ENCODE measurements at regions not wholly inside any gene's neighbourhood (a gene's known extent, or its start where the extent isn't known, plus 50 kb on each side); places are given as distances from the start of the nearest gene placed in this dataset.

- no peaks in the 10 kb centered on the region for H3F3A ChIP-seq (replicated peaks; ENCODE audit: insufficient read depth)
- POLR2A ChIA-PET = no interaction called here
- TF ChIP-seq REST (IDR thresholded peaks at IDR 0.05; ENCODE audit: low read depth, low read length) (no peak), RFX5 (IDR thresholded peaks at IDR 0.05; ENCODE audit: low read length) (no peak), GATA2 (CRISPR knock-in tag; IDR thresholded peaks at IDR 0.05) (no peak), CHD2 (IDR thresholded peaks at IDR 0.05; ENCODE audit: low read length, partially characterized antibody) (no peak)
- H3K4me3 ChIP-seq (ENCODE audit: low read depth in 2 of 2, low read length in 1 of 2) = no peak overlapping the region
- no peaks in the 10 kb centered on the region for H3K27me3 ChIP-seq (ENCODE audit: insufficient read depth)
- CTCF ChIA-PET = no interaction called here
- no peak overlapping the region for H3K4me2 ChIP-seq
- H3K9ac ChIP-seq = no peak overlapping the region
- no peaks in the 10 kb centered on the region for H3K4me1 ChIP-seq (ENCODE audit: control insufficient read depth in 1 of 2, insufficient read depth in 2 of 2, low read depth in 1 of 2, low read length in 1 of 2)
- H3K9me2 ChIP-seq = no peaks in the 10 kb centered on the region
- no peak overlapping the region for H2AFZ ChIP-seq (ENCODE audit: low read depth)
- H3K9me3 ChIP-seq = no peaks in the 10 kb centered on the region
- no peak overlapping the region for H3K27ac ChIP-seq (ENCODE audit: low read depth in 2 of 2, low read length in 1 of 2)
- H3K79me2 ChIP-seq (ENCODE audit: insufficient read depth) = no peaks in the 10 kb centered on the region
- H4K20me1 ChIP-seq (ENCODE audit: insufficient read depth) = no peaks in the 10 kb centered on the region
- H3K36me3 ChIP-seq (replicated peaks in 1 of 2; ENCODE audit: control insufficient read depth in 1 of 2, insufficient read depth in 2 of 2, low read length in 1 of 2) = no peaks in the 10 kb centered on the region
- 4% methylated on average over 5 of the region's 5 CpGs for WGBS (ENCODE audit: low lambda C conversion rate)
- no peak for DNase-seq
These were observed 1034.3 kb upstream of the POU3F3 start for GRCh38 chr2:103819599-103819998.

GRCh38 chr2:103823847-103824246, 1030.1 kb upstream of the POU3F3 start:
- no peak overlapping the region for H3K4me2 ChIP-seq
- POLR2A ChIA-PET = no interaction called here

More at GRCh38 chr2:103823847-103824246, 1030.1 kb upstream of the POU3F3 start:
- H3K4me3 ChIP-seq (ENCODE audit: low read depth in 2 of 2, low read length in 1 of 2) = no peak overlapping the region
- CTCF ChIA-PET = no interaction called here
- TF ChIP-seq REST (IDR thresholded peaks at IDR 0.05; ENCODE audit: low read depth, low read length) (no peak), POLR2AphosphoS5 (IDR thresholded peaks at IDR 0.05; ENCODE audit: low read depth, low read length) (no peak), GATA2 (CRISPR knock-in tag; IDR thresholded peaks at IDR 0.05) (no peak), TCF12 (IDR thresholded peaks at IDR 0.05) (no peak), EZH2phosphoT487 (IDR thresholded peaks at IDR 0.05; ENCODE audit: borderline replicate concordance, low read depth) (no peak), SIN3A (IDR thresholded peaks at IDR 0.05; ENCODE audit: borderline replicate concordance, low read depth, low read length) (no peak)
- TF ChIP-seq, protein P1, sequence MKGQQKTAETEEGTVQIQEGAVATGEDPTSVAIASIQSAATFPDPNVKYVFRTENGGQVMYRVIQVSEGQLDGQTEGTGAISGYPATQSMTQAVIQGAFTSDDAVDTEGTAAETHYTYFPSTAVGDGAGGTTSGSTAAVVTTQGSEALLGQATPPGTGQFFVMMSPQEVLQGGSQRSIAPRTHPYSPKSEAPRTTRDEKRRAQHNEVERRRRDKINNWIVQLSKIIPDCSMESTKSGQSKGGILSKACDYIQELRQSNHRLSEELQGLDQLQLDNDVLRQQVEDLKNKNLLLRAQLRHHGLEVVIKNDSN (IDR thresholded peaks at IDR 0.05; ENCODE audit: borderline replicate concordance, low read depth) = no peak
- H2AFZ ChIP-seq (ENCODE audit: low read depth) = no peak overlapping the region
- WGBS (ENCODE audit: low lambda C conversion rate) = 7% methylated on average over 1 of the region's 1 CpG
- H3F3A ChIP-seq (replicated peaks; ENCODE audit: insufficient read depth) = no peaks in the 10 kb centered on the region
- no peaks in the 10 kb centered on the region for H3K9me2 ChIP-seq
- no peaks in the 10 kb centered on the region for H3K4me1 ChIP-seq (ENCODE audit: control insufficient read depth in 1 of 2, insufficient read depth in 2 of 2, low read depth in 1 of 2, low read length in 1 of 2)
- DNase-seq = no peak
- H3K9ac ChIP-seq = no peak overlapping the region
- no peaks in the 10 kb centered on the region for H3K27me3 ChIP-seq (ENCODE audit: insufficient read depth)
- H3K36me3 ChIP-seq (replicated peaks in 1 of 2; ENCODE audit: control insufficient read depth in 1 of 2, insufficient read depth in 2 of 2, low read length in 1 of 2) = no peaks in the 10 kb centered on the region
- no peak overlapping the region for H3K27ac ChIP-seq (ENCODE audit: low read depth in 2 of 2, low read length in 1 of 2)
- H3K9me3 ChIP-seq = no peaks in the 10 kb centered on the region
- no peaks in the 10 kb centered on the region for H3K79me2 ChIP-seq (ENCODE audit: insufficient read depth)
- no peaks in the 10 kb centered on the region for H4K20me1 ChIP-seq (ENCODE audit: insufficient read depth)
